Effector CD8-positive, alpha-beta T cell (primary cell): ENCODE measurements at regions not wholly inside any gene's neighbourhood (a gene's known extent, or its start where the extent isn't known, plus 50 kb on each side); places are given as distances from the start of the nearest gene placed in this dataset.

ENCODE experiments used
- DNase-seq: peaks from one replicate; lab custom pipeline; 2025; lab: John Stamatoyannopoulos, UW

DNA sequence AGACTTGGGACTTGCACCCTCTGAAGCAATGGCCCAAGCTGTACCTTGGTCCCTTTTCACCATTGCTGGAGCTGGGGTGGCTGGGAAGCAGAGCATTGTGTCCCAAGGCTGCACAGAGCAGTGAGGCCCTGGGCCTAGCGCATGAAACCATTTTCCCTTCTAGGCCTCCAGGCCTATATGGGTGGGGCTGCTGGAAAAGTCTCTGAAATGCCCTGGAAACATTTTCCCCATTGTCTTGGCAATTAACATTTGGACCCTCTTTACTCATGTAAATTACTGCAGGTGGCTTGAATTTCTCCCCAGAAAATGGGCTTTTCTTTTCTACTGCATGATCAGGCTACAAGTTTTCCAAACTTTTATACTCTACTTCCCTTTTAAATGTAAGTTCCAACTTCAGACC is 510.5 kb downstream of the SLITRK6 start:
- no peak for DNase-seq

DNA sequence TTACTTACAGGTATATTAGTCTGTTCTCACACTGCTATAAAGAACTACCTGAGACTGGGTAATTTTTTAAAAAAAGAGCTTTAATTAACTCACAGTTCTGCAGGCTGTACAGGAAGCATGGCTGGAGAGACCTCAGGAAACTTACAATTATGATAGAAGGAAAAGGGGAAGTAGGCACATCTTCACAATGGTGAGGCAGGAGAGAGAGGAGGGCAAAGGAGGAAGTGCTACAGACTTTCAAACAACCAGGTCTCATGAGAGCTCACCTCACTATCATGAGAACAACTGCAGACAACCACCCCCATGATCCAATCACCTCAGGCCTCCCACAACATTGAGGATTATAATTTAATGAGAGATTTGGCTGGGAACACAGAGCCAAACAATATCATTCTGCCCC is 511.7 kb downstream of the SLITRK6 start:
- DNase-seq: no peak

DNA sequence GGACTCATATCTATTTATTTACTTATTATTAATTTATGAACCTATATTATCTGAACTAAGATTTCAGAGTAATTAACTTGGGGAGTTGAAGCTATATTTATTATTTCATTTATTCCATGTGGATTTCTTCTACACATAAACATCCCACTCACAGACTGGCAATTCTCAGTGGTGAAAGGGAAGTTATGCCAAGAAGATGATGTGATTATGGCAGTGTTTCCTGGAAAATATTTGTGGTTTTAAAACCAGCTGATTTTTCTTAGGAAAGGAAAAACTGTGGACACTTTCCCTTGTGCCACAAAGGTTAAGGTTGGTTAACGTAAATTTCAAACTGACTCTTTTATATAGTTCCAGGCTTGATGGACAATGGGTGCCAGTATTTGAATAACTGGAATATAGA is 513.1 kb downstream of the SLITRK6 start:
- DNase-seq: no peak

DNA sequence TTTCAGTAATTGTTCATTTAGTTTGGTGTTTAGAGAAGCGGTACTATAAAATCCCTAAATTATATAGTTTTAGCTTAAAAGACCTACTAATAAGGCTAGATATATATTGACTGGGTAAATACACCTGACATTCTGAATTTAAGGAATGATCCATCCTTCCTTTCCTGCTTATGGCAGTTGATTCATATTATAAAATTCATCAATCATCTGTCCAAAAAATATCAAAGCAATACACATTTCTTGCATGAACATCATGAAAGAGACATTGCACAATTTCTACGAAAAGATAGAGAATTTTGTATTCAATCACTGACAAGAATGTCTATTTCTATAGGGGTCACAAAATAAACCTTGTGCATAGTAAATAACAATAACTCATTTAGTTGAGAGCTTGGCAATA is 514.9 kb downstream of the SLITRK6 start:
- no peak for DNase-seq

DNA sequence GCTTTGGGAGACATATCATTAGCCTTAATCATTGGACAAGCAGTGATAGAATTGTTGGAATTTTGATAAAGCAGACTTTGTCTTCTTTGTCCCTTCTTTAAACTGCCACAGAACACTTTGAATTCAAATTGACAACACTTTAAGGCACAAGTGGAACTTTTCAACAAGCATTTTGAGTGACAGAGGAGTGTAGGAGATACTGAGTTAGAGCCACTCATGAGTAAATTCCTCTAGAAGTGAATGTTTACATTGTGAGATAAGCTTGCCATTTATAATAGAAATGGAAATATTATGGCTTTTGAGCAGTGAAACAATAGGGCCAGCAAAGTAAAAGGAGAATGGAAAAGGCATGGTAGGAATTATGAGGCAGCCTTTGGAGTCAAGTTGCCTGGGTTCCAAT is 515.8 kb downstream of the SLITRK6 start:
- no peak for DNase-seq

DNA sequence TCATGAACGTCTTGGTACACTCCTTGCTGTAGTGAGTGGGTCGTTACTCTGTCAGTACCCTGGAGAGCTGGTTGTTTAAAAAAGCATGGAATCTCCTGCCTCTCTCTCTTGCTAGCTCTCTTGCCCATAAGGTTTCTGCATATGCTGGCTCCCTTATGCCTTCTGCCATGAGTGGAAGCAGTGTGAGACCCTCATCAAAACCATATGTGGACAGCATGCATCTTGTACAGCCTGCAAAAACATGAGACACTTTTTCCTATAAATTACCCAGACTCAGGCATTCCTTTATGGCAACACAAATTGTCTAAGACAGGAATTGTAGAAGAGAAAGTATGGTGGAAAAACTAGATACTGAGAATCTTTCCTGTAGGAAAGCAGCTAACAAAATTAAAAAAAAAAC is 516.3 kb downstream of the SLITRK6 start:
- DNase-seq: no peak

DNA sequence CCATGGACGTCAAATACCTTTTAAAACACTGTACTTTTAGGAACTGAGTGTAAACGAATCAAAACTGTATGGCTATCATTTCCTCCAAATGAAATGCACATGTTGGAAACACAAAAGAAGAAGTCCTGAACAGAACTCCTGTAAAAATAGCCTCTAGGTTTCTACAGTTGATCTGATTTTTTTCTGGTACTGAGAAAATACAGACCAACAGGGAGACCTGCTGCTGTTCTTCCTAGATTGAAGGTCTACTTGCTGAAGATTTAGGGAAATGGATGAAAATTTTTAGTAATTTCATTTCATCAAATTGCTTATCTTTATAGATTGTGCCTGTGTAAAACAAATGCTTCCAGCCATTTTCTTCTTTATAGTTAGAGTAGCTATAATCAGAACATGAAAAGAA is 520.4 kb downstream of the SLITRK6 start:
- no peak for DNase-seq

DNA sequence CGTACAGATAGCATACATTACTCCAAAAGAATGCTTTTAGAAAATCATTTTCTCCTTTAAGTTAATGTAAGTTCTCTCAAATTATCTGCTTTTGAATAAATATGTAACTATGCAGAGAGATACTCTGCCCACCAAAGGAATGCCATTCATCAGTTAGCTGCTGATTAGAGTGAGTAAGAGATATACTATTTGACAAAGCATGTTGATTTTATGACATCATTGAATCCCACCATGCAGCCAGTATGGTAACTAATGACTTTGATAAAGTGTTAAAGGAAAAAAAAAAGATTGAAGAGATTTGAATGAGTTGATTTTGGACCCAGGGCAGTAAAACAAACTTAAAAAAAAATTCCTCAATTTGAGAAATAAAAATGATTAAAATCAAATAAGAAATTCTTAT is 521.5 kb downstream of the SLITRK6 start:
- DNase-seq: no peak

DNA sequence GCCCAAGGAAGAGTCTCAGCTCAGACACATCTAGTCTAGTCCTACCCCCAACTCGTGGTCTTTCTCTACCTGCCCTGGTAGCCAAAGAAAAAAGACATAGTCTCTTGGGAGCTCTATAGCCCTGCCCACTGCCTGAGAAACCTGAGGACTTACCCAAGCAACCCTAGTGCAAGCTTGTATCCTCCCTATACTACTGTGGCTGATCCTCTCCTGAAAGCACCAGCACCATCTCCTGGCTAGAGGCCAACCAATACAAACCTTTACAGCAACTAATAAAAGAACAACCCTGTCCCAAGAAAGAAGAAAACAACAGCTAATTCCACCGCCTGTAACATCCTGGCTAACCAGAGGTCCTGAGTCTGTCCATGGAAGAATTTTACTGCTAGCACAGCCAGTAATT is 532.4 kb downstream of the SLITRK6 start:
- DNase-seq: no peak

DNA sequence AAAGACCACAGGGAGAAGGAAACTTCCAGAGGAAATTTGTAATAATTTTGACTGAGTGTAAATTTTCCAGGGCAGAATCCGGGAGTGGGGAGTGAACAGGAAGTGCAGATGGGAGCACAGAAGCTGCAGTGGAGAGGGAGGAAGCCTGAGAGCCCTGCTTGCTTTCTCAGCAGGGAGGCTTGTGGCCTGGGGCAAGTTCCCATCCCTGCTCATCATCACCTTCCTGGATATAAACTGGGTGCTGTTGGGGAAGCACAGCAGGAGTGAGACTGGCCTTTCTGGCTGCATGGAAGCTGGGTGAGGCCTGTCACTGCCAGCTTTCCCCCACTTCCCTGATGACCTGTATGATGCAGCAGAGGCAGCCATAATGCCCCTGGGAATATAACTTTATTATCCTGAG is 532.9 kb downstream of the SLITRK6 start:
- DNase-seq: no peak

DNA sequence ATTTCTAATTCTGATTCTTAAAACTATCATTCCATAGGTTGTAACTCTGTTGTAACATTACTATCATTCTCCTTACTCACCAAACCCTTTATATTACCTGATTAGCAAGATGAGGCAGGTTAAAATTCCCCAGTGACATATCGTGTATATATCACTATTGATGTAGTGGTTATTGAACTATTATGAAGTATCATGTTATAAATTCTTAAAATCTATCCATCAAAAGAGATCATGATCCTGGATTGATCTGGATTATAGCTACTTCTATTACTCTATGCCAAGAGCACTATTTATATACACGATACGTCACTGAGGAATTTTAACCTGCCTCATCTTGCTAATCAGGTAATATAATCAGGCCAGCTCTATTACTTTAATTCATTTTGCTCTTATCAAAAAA is 533.9 kb downstream of the SLITRK6 start:
- no peak for DNase-seq

DNA sequence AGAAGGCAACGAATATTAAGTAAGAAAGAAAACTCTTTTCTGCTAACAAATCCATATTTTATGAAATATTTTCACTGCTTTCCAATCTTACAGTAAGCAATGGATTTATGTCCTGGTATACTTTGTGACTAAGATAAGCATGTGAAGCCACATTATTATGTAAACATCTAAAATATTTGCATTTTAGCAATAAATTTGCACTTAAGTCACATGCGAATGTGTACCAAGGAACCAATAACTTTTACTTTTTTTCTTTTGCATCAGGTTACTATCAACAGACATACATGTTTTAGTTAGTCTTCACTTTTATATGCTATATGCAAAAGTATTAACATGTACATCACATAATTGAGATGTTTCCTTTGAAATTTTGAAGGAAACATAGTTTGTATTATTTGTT is 536.7 kb downstream of the SLITRK6 start:
- no peak for DNase-seq

DNA sequence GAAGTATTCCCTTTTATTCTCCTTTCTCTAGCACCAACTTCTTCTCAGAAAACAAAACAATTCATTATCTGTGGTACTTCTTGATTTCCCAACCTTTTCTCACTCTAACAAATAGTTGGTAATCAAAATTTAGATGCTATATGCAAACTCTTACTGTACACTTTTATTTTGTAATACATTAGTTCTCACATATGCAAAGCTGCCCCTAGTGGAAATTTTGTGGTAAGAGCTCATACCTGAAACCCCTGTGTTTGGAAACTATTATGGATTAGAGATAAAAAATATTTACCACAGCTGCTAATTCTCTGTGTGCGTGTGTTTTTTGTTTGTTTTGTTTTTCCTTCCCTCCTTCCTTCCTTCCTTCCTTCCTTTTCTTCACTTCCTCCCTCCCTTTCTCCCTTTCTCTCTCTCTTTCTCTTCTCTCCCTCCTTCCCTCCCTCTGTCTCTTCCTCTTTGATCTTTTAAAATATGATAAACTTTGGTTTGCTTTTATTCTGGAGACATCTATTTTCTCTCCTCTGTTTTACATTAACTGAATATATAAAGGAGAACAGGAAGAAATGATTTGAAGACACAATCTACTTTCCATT is 537.4 kb downstream of the SLITRK6 start:
- no peak for DNase-seq

DNA sequence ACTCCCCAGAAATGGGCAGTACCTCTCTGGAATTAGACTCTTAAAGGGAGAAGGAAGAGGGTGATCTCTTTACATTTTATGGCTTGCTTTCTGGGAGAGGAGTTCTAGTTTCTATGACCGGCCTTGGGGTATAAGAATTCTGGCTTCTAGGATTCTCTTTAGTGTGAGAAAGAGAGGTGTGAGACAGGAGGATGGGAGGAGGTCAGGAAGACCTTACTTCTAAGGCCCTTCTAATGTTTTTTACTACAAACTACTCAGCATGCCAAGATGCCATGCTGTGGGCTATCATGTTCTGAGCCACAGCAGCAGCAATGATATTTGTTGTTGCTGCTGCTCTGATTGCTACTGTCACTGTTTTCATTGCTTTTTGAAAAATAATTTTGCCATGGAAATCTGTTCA is 538.3 kb downstream of the SLITRK6 start:
- no peak for DNase-seq

DNA sequence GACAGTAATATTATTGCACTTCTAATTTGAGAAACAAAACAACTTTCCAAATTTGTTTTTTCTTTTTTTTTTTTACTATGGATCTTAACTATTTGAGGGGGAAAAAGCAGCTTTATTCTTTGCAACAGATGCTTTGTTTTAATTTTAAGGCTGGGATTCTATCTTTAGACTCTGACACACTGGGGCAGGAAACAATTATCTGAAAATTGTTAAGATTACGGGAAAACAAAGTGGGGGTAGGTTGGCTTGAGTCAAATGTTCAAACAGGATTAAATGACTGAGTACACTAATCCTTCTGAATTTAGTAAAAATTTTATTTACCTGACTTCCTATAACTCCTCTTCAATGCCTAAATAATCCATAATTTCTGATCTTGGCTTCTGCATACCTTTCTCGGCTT is 543.2 kb downstream of the SLITRK6 start:
- no peak for DNase-seq

DNA sequence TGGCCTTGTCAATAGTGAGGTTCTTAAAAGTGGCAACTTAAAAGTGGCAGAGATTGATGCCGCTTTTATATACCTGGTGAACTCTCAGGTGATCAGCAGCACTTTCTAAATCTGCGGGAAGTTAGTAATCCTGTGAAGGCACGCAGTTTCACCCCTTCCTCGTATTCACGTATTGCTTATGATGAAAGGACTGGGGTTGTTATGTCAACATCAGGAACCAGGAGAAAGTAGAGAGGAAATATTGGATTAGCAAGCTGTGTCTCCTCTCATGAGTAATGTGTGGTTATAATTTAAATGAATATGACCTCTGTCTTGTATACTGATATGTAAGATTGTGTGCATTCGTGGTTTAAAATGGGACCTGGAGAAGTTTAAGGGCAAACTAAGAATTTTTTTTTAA is 544.6 kb downstream of the SLITRK6 start:
- no peak for DNase-seq

DNA sequence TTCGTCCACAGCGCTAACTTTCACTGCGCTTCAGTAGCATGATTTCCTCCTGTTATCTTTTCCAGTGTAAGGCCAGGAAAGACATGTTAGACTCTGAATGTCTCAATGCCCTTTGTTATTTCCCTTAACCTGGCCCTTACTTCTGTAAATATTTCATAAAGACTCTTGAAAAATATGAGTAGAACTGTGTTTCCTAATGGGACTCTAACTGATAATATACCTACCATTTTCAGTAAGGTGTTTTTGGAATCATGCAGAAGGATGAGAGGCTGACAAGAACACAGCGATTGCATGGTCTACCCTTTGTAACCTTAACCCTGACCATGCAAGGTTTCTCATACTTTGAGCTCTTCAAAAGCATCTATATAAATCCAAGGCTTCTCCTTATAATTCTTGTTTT is 550.1 kb downstream of the SLITRK6 start:
- DNase-seq: no peak

DNA sequence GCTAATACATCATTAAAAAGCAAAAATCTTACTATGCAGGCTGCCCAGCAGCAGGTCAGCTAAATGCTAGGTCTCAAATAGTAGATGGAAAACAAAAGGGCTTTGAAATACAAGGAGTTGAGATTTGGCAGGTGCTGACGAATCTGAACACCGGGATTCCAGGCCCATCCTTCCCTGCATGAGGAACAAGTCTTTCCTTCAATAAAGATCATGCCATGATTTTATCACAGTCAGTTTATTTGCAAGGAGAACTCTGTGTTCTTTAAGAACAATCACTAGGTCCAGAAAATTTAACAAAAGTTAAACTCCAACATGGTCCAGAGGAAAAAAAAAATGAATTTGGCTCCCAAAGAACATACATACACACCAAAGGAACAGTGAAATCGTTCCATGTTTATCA is 551.4 kb downstream of the SLITRK6 start:
- DNase-seq: no peak

DNA sequence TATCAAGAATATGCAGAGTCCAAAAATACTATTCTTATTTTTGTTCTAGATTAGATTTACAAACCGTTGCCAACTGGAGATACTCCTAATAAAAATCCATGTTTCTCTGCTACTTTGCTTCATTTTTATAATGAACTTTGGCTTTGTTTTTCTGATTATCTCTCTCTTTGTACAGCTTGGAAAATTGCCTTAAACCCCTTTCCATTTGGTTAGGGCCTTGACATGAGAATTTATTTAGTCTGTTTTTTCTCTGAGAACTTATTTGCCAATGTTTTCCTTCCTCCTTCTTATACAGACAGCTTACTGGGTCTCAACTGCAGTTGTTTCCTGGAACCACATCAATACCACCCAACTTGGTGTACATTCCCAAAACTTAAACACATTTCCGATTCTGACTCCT is 555.4 kb downstream of the SLITRK6 start:
- DNase-seq: no peak

DNA sequence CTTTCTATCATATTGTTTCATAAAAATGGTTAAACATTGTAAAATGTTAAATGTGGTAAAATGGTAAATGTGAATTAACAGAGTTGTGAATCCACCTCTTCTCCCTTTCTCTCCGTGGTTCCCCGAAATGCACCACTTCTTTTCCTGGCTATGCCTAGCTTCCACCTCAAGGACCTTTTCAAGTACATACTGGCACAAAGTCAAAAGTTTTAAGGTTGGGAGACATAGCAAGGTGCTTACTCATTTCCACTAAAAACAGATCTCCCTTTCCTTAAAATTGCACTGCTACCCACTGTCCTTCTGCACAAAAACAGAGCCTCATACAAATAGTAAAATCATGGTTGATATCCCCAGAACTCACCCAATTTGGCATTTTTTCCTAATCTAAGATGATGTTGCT is 558.2 kb downstream of the SLITRK6 start:
- no peak for DNase-seq

DNA sequence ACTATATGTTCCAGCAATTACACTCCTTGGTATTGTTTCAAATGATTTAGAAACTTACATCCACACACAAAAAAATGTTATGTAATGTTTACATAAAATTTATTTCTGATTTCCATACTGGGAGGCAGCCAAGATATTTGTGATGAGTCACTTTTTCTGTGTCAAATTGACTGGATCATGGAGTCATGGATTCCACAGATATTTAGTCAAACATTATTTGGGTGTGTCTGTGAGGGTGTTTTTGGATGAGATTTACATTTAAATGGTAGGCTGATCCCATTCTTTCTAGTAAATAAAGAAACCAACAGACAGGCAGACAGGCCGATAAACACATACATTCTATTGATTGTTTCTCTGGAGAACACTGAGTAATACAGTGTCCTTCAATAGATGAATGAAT is 562.8 kb downstream of the SLITRK6 start:
- DNase-seq: no peak

DNA sequence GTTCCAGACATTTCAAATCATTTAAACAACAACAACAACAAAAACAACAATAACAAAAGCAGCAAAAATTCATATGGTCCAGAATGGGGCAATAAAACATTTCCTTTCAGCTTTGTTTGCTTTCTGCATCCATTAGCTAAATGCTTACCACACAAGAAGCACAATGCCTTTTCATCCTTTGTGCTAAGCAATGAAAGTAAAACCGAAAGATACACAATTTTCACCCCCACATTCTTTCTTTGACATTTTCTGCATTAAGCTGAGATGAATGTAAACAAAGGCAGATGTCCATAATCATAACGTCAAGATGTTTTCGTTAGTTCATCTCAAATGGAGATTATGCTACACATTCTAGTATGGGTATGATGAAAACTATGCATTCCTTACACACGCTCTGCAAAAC is 568.5 kb downstream of the SLITRK6 start:
- no peak for DNase-seq

DNA sequence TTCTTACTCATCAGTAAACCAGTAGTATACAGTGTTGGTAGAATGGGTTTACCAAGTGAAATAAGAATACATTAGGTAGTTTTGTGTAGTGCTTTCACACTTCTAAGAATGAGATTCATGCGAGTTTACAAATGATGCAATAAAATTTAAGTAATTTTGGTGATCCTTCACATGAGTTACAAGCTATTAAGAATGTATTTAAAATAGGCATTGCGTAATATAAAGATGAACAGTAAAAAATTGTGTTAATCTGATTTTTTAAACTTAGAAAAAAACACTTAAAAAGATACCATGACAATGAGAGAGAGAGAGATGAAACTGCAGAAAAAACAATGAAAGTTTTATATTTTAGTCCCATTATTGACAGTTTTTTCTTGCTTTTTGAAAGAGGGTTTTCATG is 570.5 kb downstream of the SLITRK6 start:
- no peak for DNase-seq

DNA sequence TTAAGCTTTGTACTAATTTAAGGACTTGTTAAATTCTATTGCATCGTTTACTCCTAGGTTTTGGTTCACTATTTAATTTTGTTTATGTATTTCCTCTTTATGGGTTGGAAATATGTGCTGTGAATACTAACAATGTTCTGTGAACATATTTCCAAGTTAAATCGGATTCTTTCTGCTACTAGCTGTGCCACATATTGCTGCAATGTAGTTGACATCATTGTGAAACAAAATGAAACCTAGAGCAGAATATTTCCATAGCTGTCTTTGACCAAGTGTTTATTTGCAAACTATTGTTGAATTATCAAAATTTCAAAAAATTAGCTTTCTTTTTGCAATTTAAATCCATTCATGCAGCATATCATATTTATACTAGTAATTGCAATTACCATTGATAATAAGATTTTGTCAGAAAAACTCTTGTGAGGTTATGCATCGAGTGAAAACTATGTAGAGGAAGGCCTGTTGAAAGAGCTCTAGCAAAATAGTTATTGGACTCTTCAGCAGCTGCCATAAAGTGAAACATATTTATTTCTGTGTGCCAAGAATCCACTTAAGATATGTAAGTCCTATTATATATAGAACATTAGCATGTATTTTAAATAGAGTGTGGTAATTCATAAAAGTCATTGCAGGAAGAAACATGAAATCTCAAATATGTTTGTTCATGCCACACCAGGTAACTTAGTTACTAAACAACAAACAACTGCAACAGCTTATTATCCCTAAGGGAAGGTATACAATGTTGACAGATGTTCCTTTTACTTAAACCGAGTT is 575.1 kb downstream of the SLITRK6 start:
- no peak for DNase-seq
